Suprapubic skin (tissue), 4 donors: ENCODE measurements at regions not wholly inside any gene's neighbourhood (a gene's known extent, or its start where the extent isn't known, plus 50 kb on each side); places are given as distances from the start of the nearest gene placed in this dataset.
"Not testable (repeated sequence)": the region's sequence is repeated elsewhere in the genome, so short reads cannot be mapped to it uniquely, and the experiment has no call there.

Experiments used
- DNase-seq, 2 donors: peaks; one replicate each; pipeline ENCODE4 v3.0.0-alpha.2; 2019; ENCODE audit warnings: low spot score in 2 of 2
- H3K27ac ChIP-seq: fragments of 200-600 bp; sonication (generic); one replicate; pipeline ENCODE4 v1.5.1; 2019
- H3K27me3 ChIP-seq: fragments of 200-600 bp; sonication (generic); one replicate; pipeline ENCODE4 v1.5.1; 2019
- H3K36me3 ChIP-seq: fragments of 200-600 bp; sonication (generic); one replicate; pipeline ENCODE4 v1.5.1; 2019
- H3K4me1 ChIP-seq: fragments of 200-600 bp; sonication (generic); one replicate; pipeline ENCODE4 v1.5.1; 2019
- H3K4me3 ChIP-seq: fragments of 200-600 bp; sonication (generic); one replicate; pipeline ENCODE4 v1.5.1; 2019; ENCODE audit warnings: mild to moderate bottlenecking
- H3K9me3 ChIP-seq: fragments of 200-600 bp; sonication (generic); one replicate; pipeline ENCODE4 v1.5.1; 2019
- EP300 ChIP-seq: sonication (generic); formaldehyde crosslinking; IDR thresholded peaks from one replicate; pipeline ENCODE4 v1.6.1; 2017; ENCODE audit warnings: antibody characterized with exemption
- POLR2A ChIP-seq, 2 donors: fragments of 450-650 bp; IDR thresholded peaks; one replicate each; pipeline ENCODE4 v1.6.1; 2017; ENCODE audit warnings: antibody characterized with exemption in 2 of 2, mild to moderate bottlenecking in 2 of 2, moderate library complexity in 2 of 2
- POLR2AphosphoS5 ChIP-seq, 3 donors: sonication (generic); formaldehyde crosslinking; IDR thresholded peaks; one replicate each; pipeline ENCODE4 v1.6.1; 2017; ENCODE audit warnings: antibody characterized with exemption in 3 of 3
- WGBS: methylation state at CpG from one replicate; pipeline ENCODE4 v1.1.5; 2018; 5-methylcytosine and 5-hydroxymethylcytosine counted together
- TF ChIP-seq, protein P1 (sequence below), 2 donors: fragments of 200-600 bp in 1 of 2; fragments of 450-650 bp in 1 of 2; sonication (generic) in 1 of 2; IDR thresholded peaks; one replicate each; pipeline ENCODE4 v1.5.1; 2016 to 2019; ENCODE audit warnings: antibody characterized with exemption in 2 of 2, mild to moderate bottlenecking in 1 of 2, moderate library complexity in 1 of 2

DNA sequence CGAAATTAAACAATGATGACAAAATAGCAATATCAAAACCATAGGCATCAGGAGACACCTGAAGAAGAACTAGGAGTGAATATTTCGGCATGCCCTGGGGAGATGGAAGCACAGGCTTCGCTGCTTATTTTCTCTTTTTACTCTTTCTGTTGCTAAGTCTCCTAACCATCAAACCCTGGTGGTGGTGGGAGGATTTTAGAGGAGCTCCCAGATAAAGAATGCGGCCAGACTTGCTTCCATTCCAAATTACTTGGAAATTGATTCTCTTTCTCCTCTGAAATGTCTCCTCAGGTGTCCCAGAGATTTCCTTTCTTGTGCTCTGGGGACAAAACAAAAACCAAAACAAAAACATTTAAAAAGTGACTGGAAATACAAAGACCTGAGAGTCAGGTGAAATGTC, 243.0 kb downstream of the KBTBD8 start:
- no peaks in the 10 kb centered on the region for H3K36me3 ChIP-seq
- no peak for DNase-seq
- no peaks in the 10 kb centered on the region for H3K9me3 ChIP-seq
- no peaks in the 10 kb centered on the region for H3K4me1 ChIP-seq
- no peaks in the 10 kb centered on the region for H3K27me3 ChIP-seq
- no peak overlapping the region for H3K27ac ChIP-seq
- no peak for TF ChIP-seq EP300
- TF ChIP-seq POLR2A (IDR thresholded peaks at IDR 0.05), result no peak
- no peak for TF ChIP-seq POLR2AphosphoS5 (IDR thresholded peaks at IDR 0.05)
- TF ChIP-seq, protein P1, sequence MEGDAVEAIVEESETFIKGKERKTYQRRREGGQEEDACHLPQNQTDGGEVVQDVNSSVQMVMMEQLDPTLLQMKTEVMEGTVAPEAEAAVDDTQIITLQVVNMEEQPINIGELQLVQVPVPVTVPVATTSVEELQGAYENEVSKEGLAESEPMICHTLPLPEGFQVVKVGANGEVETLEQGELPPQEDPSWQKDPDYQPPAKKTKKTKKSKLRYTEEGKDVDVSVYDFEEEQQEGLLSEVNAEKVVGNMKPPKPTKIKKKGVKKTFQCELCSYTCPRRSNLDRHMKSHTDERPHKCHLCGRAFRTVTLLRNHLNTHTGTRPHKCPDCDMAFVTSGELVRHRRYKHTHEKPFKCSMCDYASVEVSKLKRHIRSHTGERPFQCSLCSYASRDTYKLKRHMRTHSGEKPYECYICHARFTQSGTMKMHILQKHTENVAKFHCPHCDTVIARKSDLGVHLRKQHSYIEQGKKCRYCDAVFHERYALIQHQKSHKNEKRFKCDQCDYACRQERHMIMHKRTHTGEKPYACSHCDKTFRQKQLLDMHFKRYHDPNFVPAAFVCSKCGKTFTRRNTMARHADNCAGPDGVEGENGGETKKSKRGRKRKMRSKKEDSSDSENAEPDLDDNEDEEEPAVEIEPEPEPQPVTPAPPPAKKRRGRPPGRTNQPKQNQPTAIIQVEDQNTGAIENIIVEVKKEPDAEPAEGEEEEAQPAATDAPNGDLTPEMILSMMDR (IDR thresholded peaks at IDR 0.05), result no peak
- 68% methylated on average over 4 of the region's 4 CpGs for WGBS
- no peak overlapping the region for H3K4me3 ChIP-seq

DNA sequence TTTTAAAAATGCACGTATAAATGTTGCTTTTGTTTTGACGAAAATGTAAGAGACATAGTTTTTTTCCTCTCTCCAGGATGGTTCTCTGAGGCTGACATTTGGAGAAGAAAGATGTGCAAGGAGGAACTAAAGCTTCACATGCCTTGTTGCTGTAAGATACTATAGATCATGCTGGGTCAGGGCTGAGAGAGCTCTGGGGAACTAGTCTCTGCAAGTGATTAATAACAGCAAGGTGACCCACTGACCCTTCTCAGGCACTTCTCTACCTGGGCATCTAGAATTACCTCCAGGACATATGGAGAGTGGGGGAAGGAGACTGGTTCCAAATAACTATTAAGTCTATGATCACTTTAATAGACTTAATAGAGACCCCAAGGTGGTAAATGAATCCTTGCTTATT, 246.0 kb downstream of the KBTBD8 start:
- TF ChIP-seq EP300, result no peak
- no peak for TF ChIP-seq POLR2AphosphoS5 (IDR thresholded peaks at IDR 0.05)
- no peak for TF ChIP-seq POLR2A (IDR thresholded peaks at IDR 0.05)
- TF ChIP-seq, protein P1 (IDR thresholded peaks at IDR 0.05), result no peak
- WGBS, result 72% methylated on average over 2 of the region's 2 CpGs
- H3K4me1 ChIP-seq, result no peaks in the 10 kb centered on the region
- H3K36me3 ChIP-seq, result no peaks in the 10 kb centered on the region
- no peaks in the 10 kb centered on the region for H3K27me3 ChIP-seq
- DNase-seq, result no peak
- no peak overlapping the region for H3K4me3 ChIP-seq
- H3K27ac ChIP-seq, result no peak overlapping the region
- H3K9me3 ChIP-seq, result no peaks in the 10 kb centered on the region

- no peak overlapping the region for H3K4me3 ChIP-seq
- no peaks in the 10 kb centered on the region for H3K4me1 ChIP-seq
- DNase-seq, result no peak
- H3K36me3 ChIP-seq, result no peaks in the 10 kb centered on the region
- no peaks in the 10 kb centered on the region for H3K9me3 ChIP-seq
- WGBS, result 61% methylated on average over 3 of the region's 3 CpGs
- no peaks in the 10 kb centered on the region for H3K27me3 ChIP-seq
- H3K27ac ChIP-seq, result no peak overlapping the region
- TF ChIP-seq EP300, result no peak
- no peak for TF ChIP-seq POLR2AphosphoS5 (IDR thresholded peaks at IDR 0.05)
Observed at GRCh38 chr3:67245545-67245944, 247.4 kb downstream of the KBTBD8 start.

DNA sequence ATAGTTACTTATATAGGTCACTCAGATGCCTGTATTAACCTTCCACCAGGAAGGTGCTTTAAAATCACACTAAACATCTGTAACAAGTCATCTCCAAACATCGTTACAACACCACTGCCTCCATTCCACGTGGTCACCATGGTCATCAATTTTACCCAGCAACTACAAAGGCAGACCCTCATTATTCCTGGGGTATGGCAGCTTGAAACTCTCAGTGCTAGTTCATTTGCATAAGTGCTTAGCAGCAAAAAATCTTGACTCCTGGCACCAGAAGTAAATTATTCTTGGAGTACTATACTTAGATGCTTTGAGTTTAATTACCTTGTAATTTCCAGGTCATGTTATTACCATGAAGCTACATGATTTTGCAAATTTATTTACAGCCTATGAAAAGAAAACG, 250.6 kb downstream of the KBTBD8 start:
- no peaks in the 10 kb centered on the region for H3K4me1 ChIP-seq
- DNase-seq, result no peak
- no peaks in the 10 kb centered on the region for H3K27me3 ChIP-seq
- H3K9me3 ChIP-seq, result no peaks in the 10 kb centered on the region
- no peaks in the 10 kb centered on the region for H3K36me3 ChIP-seq
- whole genome bisulfite sequencing, result 61% methylated on average over 3 of the region's 3 CpGs
- H3K27ac ChIP-seq, result no peak overlapping the region
- H3K4me3 ChIP-seq, result no peak overlapping the region
- TF ChIP-seq POLR2AphosphoS5 (IDR thresholded peaks at IDR 0.05), result no peak
- no peak for TF ChIP-seq EP300
- TF ChIP-seq POLR2A (IDR thresholded peaks at IDR 0.05), result no peak
- TF ChIP-seq, protein P1 (IDR thresholded peaks at IDR 0.05), result no peak

GRCh38 chr3:67252906-67253305, 254.8 kb downstream of the KBTBD8 start:
- 68% methylated on average over 1 of the region's 1 CpG for WGBS
- not testable (repeated sequence) for DNase-seq, H3K36me3 ChIP-seq

DNA sequence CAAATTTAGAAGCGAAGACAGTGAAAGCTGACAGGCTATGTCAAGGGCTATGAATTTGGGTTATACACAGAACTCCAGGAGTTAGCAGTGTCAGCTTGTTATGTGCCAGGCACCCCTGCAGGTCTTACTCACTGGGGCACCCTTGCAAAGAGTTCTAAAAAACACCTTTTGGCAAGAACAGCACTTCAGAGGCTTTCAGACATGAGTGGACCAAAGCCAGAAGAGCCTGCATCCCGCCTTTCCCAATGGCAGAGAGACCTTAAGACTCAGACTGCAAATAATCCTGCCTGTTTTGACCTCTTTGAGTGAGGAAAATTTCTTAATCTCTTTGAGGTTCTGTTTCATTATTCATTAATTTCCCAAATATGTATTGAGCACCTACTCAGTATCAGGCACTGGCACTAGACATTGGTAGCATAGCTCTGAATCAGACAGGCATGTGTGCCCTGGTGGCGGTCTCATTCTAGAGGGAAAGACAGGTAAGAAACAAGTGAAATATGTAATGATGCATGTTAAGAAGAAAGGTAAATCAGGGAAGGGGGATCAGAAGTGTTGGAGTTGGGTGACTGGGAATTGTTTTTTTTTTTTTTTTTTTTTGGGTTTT, 280.0 kb downstream of the KBTBD8 start:
- Histone ChIP-seq H3K36me3 (no peaks in the 10 kb centered on the region), H3K9me3 (no peaks in the 10 kb centered on the region), H3K27ac (no peak overlapping the region), H3K27me3 (no peaks in the 10 kb centered on the region), H3K4me1 (no peaks in the 10 kb centered on the region), H3K4me3 (no peak overlapping the region)
- no peak for DNase-seq
- no peak for TF ChIP-seq POLR2A (IDR thresholded peaks at IDR 0.05)
- no peak for TF ChIP-seq EP300
- no peak for TF ChIP-seq POLR2AphosphoS5 (IDR thresholded peaks at IDR 0.05)
- TF ChIP-seq, protein P1 (IDR thresholded peaks at IDR 0.05), result no peak
- 63% methylated on average over 3 of the region's 3 CpGs for WGBS

More at GRCh38 chr3:67252906-67253305, 254.8 kb downstream of the KBTBD8 start:
- H3K9me3 ChIP-seq, H3K4me1 ChIP-seq, H3K27ac ChIP-seq, H3K4me3 ChIP-seq, H3K27me3 ChIP-seq: not testable (repeated sequence)
